ENCODE measurements at regions not wholly inside any gene's neighbourhood (a gene's known extent, or its start where the extent isn't known, plus 50 kb on each side); places are given as distances from the start of the nearest gene placed in this dataset.

- TF ChIP-seq CTCF (IDR thresholded peaks at IDR 0.05), result no peak
- no peak for TF ChIP-seq POLR2A (IDR thresholded peaks at IDR 0.05)
- no peak for TF ChIP-seq POLR2AphosphoS5 (IDR thresholded peaks at IDR 0.05)
- TF ChIP-seq EP300 (IDR thresholded peaks at IDR 0.05), result no peak
Observed at GRCh38 chr5:25427240-25427639, 782.5 kb upstream of the CDH10 start.
